ENCODE measurements at regions not wholly inside any gene's neighbourhood (a gene's known extent, or its start where the extent isn't known, plus 50 kb on each side); places are given as distances from the start of the nearest gene placed in this dataset.

DNA sequence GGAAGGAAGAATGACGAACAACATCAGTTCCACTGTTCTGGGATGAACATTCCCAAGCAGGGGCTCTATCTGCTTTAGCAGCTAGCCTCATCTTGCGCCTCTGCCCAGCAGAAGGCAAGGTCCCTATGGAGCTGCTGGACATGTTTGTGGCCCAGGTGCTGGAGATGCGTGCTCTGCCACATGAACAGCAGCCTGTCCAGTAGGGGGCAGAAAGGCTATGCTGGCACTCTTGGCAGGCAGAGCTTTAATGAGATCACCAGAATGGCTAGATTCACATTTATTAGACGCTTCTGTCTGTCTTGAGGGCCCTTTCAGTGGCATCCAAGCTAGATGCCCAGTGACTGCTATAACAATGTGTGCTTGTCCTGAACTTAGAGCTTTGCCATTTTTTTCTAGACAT is 1826.0 kb downstream of the STIM2 start:
- TF ChIP-seq EZH2 (IDR thresholded peaks at IDR 0.05) (no peak), POLR2AphosphoS5 (IDR thresholded peaks at IDR 0.05; ENCODE audit: borderline replicate concordance, low read depth, low read length) (no peak)
